ENCODE measurements at regions not wholly inside any gene's neighbourhood (a gene's known extent, or its start where the extent isn't known, plus 50 kb on each side); places are given as distances from the start of the nearest gene placed in this dataset.

DNA sequence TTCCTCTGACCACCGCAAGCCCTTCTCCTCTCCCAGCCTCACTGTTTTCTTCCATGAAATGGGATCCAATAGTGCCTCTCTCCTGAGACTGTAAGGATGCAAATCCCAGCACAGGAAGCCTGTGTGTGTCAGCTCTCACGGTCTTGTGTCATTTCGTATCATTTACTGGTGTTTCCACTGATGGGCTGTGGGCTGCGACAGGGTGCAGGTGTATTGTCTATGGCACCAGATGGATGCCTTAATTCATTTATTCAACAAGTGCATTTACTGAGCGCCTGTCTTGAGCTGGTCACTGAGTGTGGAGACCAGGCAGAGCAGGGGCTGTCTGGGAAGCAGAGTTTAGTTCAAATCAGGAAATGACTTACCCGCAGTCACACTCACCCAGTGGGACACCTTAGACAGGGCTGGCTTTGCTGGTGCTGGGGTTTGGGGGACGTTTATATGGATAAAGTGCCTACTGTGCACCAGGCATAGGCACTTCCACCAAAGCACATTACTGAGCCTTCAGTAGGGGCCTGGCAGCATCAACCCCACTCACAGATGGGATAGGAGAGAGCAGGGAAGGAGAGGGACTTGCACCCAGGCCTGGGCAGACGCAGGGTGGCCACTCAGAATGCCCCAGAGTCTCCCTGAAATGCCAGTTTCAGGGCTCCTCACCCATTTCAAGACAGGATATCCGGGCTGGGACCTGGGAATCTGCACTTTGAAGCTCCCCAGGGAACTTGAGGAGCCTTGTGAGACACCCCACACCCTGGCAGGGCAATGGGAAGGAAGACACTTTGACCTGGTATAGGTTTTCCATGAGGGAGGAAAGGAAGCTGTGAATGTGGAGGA is 398.9 kb downstream of the MATN1 start:
- H3K4me1 Mint-ChIP-seq (ENCODE audit: low read depth): no peaks in the 10 kb centered on the region
- no peaks in the 10 kb centered on the region for H3K27me3 Mint-ChIP-seq
- H3K27ac Mint-ChIP-seq: no peak overlapping the region
- no peak overlapping the region for H3K4me3 Mint-ChIP-seq
- no peaks in the 10 kb centered on the region for H3K36me3 Mint-ChIP-seq (ENCODE audit: low read depth)
- intact Hi-C loops (cut with micrococcal nuclease): no loop called here
- H3K9me3 Mint-ChIP-seq: no peaks in the 10 kb centered on the region

DNA sequence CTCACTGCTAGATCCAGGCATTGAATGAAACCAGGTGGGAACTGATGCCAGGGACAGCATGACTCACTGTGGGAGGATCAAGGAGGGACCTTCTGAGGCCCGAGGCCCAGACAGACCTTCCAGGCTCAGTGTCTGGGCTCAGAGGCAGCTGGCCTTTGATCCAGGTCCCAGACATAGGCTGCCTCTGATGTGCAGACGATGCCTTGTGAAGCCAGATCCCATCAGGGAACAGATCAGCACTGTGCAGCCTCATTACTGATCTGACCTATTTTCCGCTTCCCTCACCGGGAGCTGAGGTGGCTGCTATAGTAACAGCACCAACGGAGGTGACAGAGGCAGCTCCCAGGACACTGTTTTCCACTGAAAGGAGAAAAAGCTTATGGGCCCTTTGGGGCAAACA is 399.5 kb downstream of the MATN1 start:
- Mint-ChIP-seq H3K36me3 (ENCODE audit: low read depth) (no peaks in the 10 kb centered on the region), H3K4me1 (ENCODE audit: low read depth) (no peaks in the 10 kb centered on the region), H3K27ac (no peak overlapping the region), H3K4me3 (no peak overlapping the region), H3K9me3 (no peaks in the 10 kb centered on the region), H3K27me3 (peaks cover 2% of the 10 kb centered on the region)
- intact Hi-C loops (cut with micrococcal nuclease): no loop called here

DNA sequence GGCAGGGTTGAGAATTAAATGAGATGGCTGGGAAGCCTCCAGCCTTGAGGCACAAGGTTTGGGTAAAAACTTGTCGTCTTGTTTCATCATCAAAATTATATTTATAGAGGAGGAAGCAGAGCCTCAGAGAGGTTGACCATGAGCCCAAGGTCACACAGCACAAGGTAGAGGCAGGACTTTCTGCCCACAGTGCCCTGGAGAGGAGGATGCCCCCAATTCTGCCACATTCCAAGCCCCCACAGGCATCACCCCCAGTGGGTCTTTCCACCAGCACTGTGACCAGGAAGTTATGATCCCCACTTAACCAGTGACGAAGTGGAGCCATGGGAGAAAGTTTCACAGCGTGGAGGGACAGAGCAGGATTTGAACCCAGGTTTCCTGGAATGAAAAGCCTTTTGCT is 400.0 kb downstream of the MATN1 start:
- intact Hi-C loops (cut with micrococcal nuclease): no loop called here
- Mint-ChIP-seq H3K36me3 (ENCODE audit: low read depth) (no peaks in the 10 kb centered on the region), H3K4me3 (no peak overlapping the region), H3K4me1 (ENCODE audit: low read depth) (no peaks in the 10 kb centered on the region), H3K27ac (no peak overlapping the region), H3K27me3 (peaks cover 2% of the 10 kb centered on the region), H3K9me3 (no peaks in the 10 kb centered on the region)

DNA sequence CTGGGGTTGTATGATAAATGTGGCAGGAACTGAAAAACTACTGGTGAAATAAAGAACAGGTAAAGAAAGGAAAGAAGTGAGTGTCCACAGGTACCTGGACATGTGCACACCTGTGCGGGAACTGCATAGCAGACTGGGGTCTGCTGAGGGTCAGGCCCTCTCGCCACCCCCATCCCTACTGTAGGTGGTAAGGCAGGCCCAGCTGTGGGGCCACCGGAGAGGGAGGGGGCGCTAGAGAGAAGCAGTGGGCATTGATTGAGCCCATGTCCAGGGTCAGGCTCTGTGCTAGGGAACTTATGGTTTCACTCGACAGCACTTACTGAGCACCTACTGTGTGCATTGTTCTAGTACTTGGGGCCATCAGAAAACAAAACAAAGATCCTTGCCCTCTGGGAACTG is 400.5 kb downstream of the MATN1 start:
- intact Hi-C loops (cut with micrococcal nuclease): no loop called here
- Mint-ChIP-seq H3K4me3 (no peak overlapping the region), H3K27me3 (peaks cover 2% of the 10 kb centered on the region), H3K27ac (no peak overlapping the region), H3K9me3 (no peaks in the 10 kb centered on the region), H3K4me1 (ENCODE audit: low read depth) (no peaks in the 10 kb centered on the region), H3K36me3 (ENCODE audit: low read depth) (no peaks in the 10 kb centered on the region)

DNA sequence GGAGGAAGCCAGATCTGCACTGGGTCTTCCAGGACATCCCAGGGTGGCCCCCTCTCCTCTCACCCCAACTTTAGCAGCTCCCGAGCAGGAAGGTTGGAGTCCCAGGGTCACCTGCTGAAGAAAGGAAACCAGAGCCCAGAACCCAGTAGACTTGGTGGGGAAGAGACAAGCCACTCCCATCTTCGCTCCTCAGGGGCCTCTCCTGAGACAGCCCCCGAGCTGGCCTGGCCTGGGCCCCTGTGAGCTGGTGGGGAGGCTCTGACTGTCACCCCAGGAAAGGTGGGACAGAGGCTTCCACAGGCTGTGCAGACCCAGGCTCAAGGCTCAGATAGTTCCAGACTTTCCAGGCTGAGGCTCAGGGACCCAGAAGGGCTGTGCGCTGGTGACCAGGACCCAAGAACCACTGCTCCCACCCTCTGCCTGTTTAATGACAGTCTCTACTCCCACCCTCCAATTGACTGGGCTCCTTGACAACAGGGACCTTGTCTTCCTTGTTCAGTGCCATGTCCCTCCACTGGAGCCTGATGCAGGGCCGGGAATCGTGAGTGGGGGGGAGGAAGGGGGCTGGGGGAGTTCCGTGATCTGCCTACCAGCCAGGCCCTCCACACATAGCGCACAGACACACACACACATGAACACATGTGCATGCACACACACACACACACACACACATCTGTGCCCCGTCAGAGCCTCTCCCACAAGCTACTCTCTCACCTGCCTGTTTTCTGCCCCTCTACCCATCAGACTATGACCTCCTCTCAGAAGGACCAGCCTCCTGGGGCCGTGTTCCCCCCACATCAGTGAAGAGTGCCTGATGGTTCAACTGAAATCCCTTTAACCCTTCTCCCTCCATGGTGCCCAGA is 401.2 kb downstream of the MATN1 start:
- Mint-ChIP-seq H3K27ac (no peak overlapping the region), H3K4me3 (no peak overlapping the region), H3K4me1 (ENCODE audit: low read depth) (no peaks in the 10 kb centered on the region), H3K36me3 (ENCODE audit: low read depth) (no peaks in the 10 kb centered on the region), H3K27me3 (peaks cover 2% of the 10 kb centered on the region), H3K9me3 (no peaks in the 10 kb centered on the region)
- intact Hi-C loops (cut with micrococcal nuclease): no loop called here

DNA sequence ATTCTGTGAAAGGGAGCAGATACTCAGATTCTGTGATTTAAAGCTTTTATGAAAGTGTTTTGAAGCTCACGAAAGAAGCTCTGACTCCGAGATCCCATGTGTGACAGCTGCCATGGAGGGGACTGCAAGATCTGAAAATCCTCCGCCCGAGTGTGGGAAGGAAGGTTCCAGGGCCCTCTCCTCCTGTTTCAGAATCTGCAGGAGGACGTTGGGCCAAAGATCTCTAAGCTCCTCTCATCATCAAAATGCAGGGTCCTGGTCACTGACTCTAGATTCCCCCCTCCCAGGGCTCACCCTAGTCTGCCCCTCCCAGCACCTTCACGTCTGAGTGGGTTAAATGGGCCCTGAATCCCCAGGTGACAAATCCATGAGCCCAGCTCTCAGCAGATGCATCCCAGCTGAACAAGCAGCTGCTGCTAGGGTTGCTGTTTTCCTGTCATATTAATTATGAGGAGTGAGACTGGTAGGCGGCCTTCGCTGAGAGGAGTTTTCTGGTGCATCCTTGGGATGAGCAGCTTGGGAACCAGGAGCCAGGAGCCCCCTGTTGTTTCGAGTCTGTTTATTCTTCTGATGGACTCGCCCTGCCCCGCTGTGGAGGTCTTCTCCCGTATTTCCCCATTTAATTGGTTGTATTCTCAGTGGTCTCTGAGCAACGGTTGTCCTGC is 402.0 kb downstream of the MATN1 start:
- intact Hi-C loops (cut with micrococcal nuclease): no loop called here
- H3K4me3 Mint-ChIP-seq: no peak overlapping the region

DNA sequence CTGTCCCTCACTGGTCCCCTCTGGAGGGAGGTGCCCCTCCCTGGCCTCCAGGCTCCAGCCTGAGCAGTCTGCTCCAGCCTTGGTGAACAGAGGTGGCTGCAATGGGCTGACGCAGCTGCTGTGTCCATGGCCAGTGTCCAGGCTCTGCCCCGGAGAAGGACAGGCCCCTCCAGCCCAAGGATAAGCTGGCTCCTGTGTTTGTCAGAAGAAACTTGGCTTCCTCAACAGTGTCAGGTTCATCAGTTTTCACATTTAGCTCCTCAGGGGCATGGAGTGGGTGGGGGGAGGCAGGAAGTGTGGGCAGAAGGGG is 402.8 kb downstream of the MATN1 start:
- Mint-ChIP-seq H3K36me3 (ENCODE audit: low read depth) (no peaks in the 10 kb centered on the region), H3K4me1 (ENCODE audit: low read depth) (no peaks in the 10 kb centered on the region), H3K4me3 (no peak overlapping the region), H3K9me3 (no peaks in the 10 kb centered on the region), H3K27me3 (peaks cover 2% of the 10 kb centered on the region), H3K27ac (no peak overlapping the region)
- intact Hi-C loops (cut with micrococcal nuclease): no loop called here

More for the DNA sequence above, 402.0 kb downstream of the MATN1 start:
- Mint-ChIP-seq H3K27ac (no peak overlapping the region), H3K27me3 (peaks cover 2% of the 10 kb centered on the region), H3K36me3 (ENCODE audit: low read depth) (no peaks in the 10 kb centered on the region), H3K9me3 (no peaks in the 10 kb centered on the region), H3K4me1 (ENCODE audit: low read depth) (no peaks in the 10 kb centered on the region)

DNA sequence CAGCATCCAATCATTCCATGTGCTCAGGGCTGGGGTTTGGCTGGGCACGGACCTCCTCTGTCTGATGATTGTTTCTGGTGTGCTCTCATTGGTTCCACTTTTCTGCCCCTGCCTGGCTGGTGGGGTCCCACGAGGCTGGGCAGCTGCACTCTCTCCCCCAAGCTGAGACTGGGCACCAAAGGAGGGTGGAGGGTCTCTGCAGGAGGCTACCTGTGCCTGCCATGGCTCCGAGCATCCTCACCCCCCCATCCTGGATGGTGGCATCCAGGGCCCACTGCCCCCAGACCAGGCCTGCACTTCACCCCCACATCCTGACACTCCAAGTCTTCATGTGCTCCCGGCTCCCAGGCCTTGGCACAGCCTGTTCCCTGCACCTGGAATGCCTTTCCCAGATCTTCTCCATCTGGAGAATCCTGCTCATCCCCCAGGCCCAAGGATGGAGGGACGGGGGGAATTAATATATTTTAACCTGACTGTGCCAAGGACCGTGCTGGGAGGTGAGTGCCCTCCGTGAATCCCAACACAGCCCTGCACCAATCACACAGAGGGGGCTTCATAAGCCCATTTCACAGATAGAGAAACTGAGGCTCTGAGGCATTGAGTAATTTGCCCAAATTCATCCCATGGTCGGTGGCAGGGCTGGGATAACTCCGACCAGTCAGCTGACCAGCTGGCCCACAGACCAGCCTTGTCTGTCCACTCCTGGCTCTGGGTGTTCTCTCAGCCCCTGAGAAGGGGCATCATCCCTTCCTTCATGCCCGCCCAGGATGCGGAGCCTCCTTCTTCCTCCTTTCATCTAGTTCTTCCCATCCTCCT is 403.4 kb downstream of the MATN1 start:
- Mint-ChIP-seq H3K9me3 (no peaks in the 10 kb centered on the region), H3K4me3 (no peak overlapping the region), H3K36me3 (ENCODE audit: low read depth) (no peaks in the 10 kb centered on the region), H3K4me1 (ENCODE audit: low read depth) (no peaks in the 10 kb centered on the region), H3K27ac (no peak overlapping the region), H3K27me3 (peaks cover 2% of the 10 kb centered on the region)
- intact Hi-C loops (cut with micrococcal nuclease): no loop called here

DNA sequence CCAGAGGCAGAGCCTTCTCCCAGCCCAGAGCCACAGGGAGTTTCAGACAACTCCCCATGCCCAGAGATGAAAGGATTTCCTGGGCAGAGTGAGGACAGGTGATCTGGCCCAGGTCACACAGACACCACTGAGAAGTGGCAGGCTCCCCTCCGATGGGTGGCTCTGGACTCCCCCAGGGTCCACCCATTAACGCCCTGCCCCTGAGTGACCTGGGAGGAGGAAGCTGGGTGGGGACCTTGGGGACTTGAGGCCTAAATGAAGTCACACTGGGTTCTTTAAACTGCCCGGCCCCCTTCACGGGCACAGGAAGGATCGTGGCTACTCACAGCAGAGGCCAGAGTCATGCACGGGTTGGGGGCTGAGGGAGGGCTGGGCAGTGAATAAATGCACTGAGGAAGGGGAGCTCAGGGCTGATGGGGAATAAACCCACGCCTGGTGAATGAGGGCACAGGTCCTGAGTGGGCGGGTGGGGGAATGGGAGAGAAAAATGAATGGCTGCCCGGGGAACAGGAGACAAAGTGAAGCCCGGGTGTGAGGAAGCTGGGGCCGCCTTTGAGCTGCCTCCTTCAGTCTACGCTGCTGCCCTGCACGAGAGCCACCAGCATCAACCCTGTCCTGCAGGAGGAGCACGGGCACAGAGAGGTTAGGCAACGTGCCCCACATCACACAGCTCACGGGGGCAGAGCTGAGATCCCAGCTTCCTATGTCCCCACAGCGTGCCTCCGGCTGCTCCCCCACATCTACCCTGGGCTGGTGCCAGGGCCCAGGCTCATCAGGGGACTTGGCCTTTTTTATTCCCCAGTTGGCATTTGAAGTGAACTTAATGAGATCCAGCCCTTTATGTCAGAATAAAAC is 404.3 kb downstream of the MATN1 start:
- Mint-ChIP-seq H3K36me3 (ENCODE audit: low read depth) (no peaks in the 10 kb centered on the region), H3K27me3 (peaks cover 3% of the 10 kb centered on the region), H3K4me3 (no peak overlapping the region), H3K27ac (no peak overlapping the region), H3K4me1 (ENCODE audit: low read depth) (peaks cover 4% of the 10 kb centered on the region), H3K9me3 (no peaks in the 10 kb centered on the region)
- intact Hi-C loops (cut with micrococcal nuclease): no loop called here

DNA sequence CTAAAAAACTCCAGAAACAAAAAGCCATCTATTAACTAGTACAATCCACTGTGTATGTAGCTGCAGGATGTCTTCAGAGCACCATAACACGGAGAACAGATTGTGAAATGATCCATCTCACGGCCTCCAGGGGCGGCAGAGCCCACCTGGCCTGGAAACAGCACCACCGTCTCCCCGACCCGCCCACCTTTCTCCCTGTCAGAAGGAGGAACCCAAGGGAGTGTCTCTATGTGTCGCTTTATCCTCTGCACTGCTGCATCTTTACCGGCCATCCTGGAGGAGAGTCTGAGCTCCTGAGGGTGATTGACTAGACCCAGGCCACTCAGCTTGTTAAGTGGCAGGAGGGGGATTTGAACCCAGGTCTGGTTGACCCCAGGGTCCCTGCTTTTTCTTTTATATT is 405.0 kb downstream of the MATN1 start:
- Mint-ChIP-seq H3K9me3 (no peaks in the 10 kb centered on the region), H3K4me3 (no peak overlapping the region), H3K4me1 (ENCODE audit: low read depth) (peaks cover 4% of the 10 kb centered on the region), H3K27me3 (peaks cover 3% of the 10 kb centered on the region), H3K36me3 (ENCODE audit: low read depth) (no peaks in the 10 kb centered on the region), H3K27ac (no peak overlapping the region)
- intact Hi-C loops (cut with micrococcal nuclease): no loop called here

DNA sequence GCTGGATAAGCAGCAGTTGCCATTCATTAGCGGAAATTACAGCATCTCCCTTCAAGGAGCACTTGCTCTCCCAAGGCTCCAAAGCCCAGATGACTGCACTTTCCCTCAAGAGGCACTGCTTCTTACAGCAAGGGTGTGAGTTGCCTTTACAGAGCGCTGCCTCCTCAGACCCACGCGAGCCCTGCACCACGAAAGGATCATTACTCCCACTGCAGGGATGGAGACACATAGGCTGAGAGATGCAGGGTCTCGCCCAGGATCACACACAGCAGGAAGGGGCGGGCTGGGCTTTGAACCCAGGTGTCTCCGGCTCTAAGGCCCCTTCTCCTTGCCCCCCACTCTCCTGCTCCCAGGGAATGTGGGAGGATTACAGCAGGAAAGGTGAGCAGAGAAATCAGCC is 405.5 kb downstream of the MATN1 start:
- H3K27ac Mint-ChIP-seq: no peak overlapping the region
- H3K27me3 Mint-ChIP-seq: peaks cover 3% of the 10 kb centered on the region
- peaks cover 4% of the 10 kb centered on the region for H3K4me1 Mint-ChIP-seq (ENCODE audit: low read depth)
- H3K9me3 Mint-ChIP-seq: no peaks in the 10 kb centered on the region
- intact Hi-C loops (cut with micrococcal nuclease): no loop called here
- no peaks in the 10 kb centered on the region for H3K36me3 Mint-ChIP-seq (ENCODE audit: low read depth)
- no peak overlapping the region for H3K4me3 Mint-ChIP-seq

DNA sequence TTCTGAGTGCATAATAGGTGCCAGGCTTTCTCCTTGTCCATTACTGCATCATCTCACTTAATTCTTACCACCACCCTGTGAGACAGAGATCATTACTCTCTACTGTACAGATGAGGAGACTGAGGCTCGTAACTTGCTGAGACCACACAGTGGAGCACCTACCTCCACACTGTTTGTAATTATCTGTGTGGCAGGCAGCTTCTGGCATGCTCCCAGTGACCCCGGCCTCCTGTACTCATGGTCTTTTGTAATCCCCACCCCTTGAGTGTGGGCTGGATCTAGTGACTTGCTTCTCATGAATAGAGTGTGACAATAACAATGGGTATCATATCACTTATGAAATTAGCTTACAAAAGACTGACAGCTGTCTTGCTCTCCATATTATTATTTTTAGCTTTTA is 407.3 kb downstream of the MATN1 start:
- Mint-ChIP-seq H3K4me1 (ENCODE audit: low read depth) (peaks cover 4% of the 10 kb centered on the region), H3K36me3 (ENCODE audit: low read depth) (no peaks in the 10 kb centered on the region), H3K27me3 (peaks cover 3% of the 10 kb centered on the region), H3K27ac (no peak overlapping the region), H3K9me3 (no peaks in the 10 kb centered on the region), H3K4me3 (no peak overlapping the region)
- intact Hi-C loops (cut with micrococcal nuclease): no loop called here

Data from dendritic cell treated with granulocyte-macrophage colony-stimulating factor and Interleukin-4, amounts not matched to agents 40 ng/mL and 50 ng/mL, for 4 days (primary cell).